ENCODE measurements at regions not wholly inside any gene's neighbourhood (a gene's known extent, or its start where the extent isn't known, plus 50 kb on each side); places are given as distances from the start of the nearest gene placed in this dataset.
A peak's percentile ranks its signal among the peaks of the same experiment; 100 is the strongest.

- H3K27me3 ChIP-seq, result no peaks in the 10 kb centered on the region
- no peak overlapping the region for H3K27ac ChIP-seq
- no peak overlapping the region for H3K4me3 ChIP-seq
- no peaks in the 10 kb centered on the region for H3K4me1 ChIP-seq (ENCODE audit: insufficient read depth)
- no peak for TF ChIP-seq POLR2A (IDR thresholded peaks at IDR 0.05)
- TF ChIP-seq EP300 (IDR thresholded peaks at IDR 0.05), result no peak
- no peaks in the 10 kb centered on the region for H3K36me3 ChIP-seq
- no peak for DNase-seq
- WGBS, 3 donors, result 89 to 91% (median 90%) methylated on average over 3 of the region's 3 CpGs
- no peaks in the 10 kb centered on the region for H3K9me3 ChIP-seq
- intact Hi-C loops (cut with DNase I), result no loop called here
Measured at GRCh38 chr11:92880381-92880780, 89.1 kb upstream of the MTNR1B start.

GRCh38 chr11:92881940-92882450, 87.5 kb upstream of the MTNR1B start:
- Histone ChIP-seq H3K36me3 (no peaks in the 10 kb centered on the region), H3K4me3 (no peak overlapping the region), H3K9me3 (no peaks in the 10 kb centered on the region), H3K27me3 (no peaks in the 10 kb centered on the region), H3K27ac (no peak overlapping the region), H3K4me1 (ENCODE audit: insufficient read depth) (no peaks in the 10 kb centered on the region)
- WGBS, 3 donors, result 63 to 79% (median 67%) methylated on average over 4 of the region's 4 CpGs
- intact Hi-C loops (cut with DNase I), result no loop called here
- DNase-seq, result no peak
- TF ChIP-seq CTCF (IDR thresholded peaks at IDR 0.05) (no peak), EP300 (IDR thresholded peaks at IDR 0.05) (no peak), POLR2A (IDR thresholded peaks at IDR 0.05) (no peak)

GRCh38 chr11:92882828-92883611, 86.4 kb upstream of the MTNR1B start:
- Histone ChIP-seq H3K27me3 (no peaks in the 10 kb centered on the region), H3K9me3 (no peaks in the 10 kb centered on the region), H3K36me3 (no peaks in the 10 kb centered on the region), H3K4me3 (no peak overlapping the region), H3K4me1 (ENCODE audit: insufficient read depth) (no peaks in the 10 kb centered on the region), H3K27ac (no peak overlapping the region)
- TF ChIP-seq CTCF (IDR thresholded peaks at IDR 0.05), result no peak
- TF ChIP-seq EP300 (IDR thresholded peaks at IDR 0.05), result no peak
- TF ChIP-seq POLR2A (IDR thresholded peaks at IDR 0.05), result no peak
- no peak for DNase-seq
- intact Hi-C loops (cut with DNase I), result no loop called here
- 96 to 98% (median 98%) methylated on average over 54 of the region's 54 CpGs for WGBS, 3 donors

GRCh38 chr11:92885600-92885999, 83.9 kb upstream of the MTNR1B start:
- Histone ChIP-seq H3K4me1 (ENCODE audit: insufficient read depth) (no peaks in the 10 kb centered on the region), H3K27ac (no peak overlapping the region), H3K4me3 (no peak overlapping the region), H3K36me3 (no peaks in the 10 kb centered on the region), H3K9me3 (no peaks in the 10 kb centered on the region), H3K27me3 (no peaks in the 10 kb centered on the region)
- 29 to 36% (median 30%) methylated on average over 4 of the region's 4 CpGs for WGBS, 3 donors
- intact Hi-C loops (cut with DNase I), result no loop called here
- TF ChIP-seq CTCF (IDR thresholded peaks at IDR 0.05) (no peak), EP300 (IDR thresholded peaks at IDR 0.05) (no peak), POLR2A (IDR thresholded peaks at IDR 0.05) (no peak)
- DNase-seq, result no peak

GRCh38 chr11:92886243-92886905, 83.1 kb upstream of the MTNR1B start:
- no peak for DNase-seq
- TF ChIP-seq POLR2A (IDR thresholded peaks at IDR 0.05) (no peak), EP300 (IDR thresholded peaks at IDR 0.05) (no peak), CTCF (IDR thresholded peaks at IDR 0.05) (peak in 1 of 3 donors; percentile 11)
- no peaks in the 10 kb centered on the region for H3K9me3 ChIP-seq
- H3K27ac ChIP-seq, result no peak overlapping the region
- 16 to 49% (median 27%) methylated on average over 4 of the region's 4 CpGs for WGBS, 3 donors
- intact Hi-C loops (cut with DNase I), result no loop called here
- no peaks in the 10 kb centered on the region for H3K4me1 ChIP-seq (ENCODE audit: insufficient read depth)
- H3K36me3 ChIP-seq, result no peaks in the 10 kb centered on the region
- H3K27me3 ChIP-seq, result no peaks in the 10 kb centered on the region
- no peak overlapping the region for H3K4me3 ChIP-seq
